ENCODE measurements at regions not wholly inside any gene's neighbourhood (a gene's known extent, or its start where the extent isn't known, plus 50 kb on each side); places are given as distances from the start of the nearest gene placed in this dataset.

- TF ChIP-seq MNT (conservative IDR thresholded peaks at IDR 0.05): no peak
- no peak for TF ChIP-seq EP300 (IDR thresholded peaks at IDR 0.05; ENCODE audit: low read length)
- no peak for TF ChIP-seq ARNT (IDR thresholded peaks at IDR 0.05)
Observed at GRCh38 chr6:117136702-117137101, 128.7 kb upstream of the VGLL2 start (continued).

- no TSS peak for BruUV-seq (replicated peaks)
- Histone ChIP-seq H3K27ac (ENCODE audit: extremely low read depth, low read depth, low read length) (no peak overlapping the region), H3K4me1 (replicated peaks in 1 of 2; ENCODE audit: control insufficient read depth in 2 of 2, insufficient read depth in 2 of 2, low read length in 2 of 2) (no peaks in the 10 kb centered on the region), H3K9me3 (replicated peaks; ENCODE audit: control insufficient read depth, insufficient read depth, low read depth, low read length) (no peaks in the 10 kb centered on the region; the same call in 1 of the 2 replicates), H3K4me2 (ENCODE audit: insufficient read depth, low read length) (no peak overlapping the region), H3K27me3 (ENCODE audit: control insufficient read depth in 2 of 2, insufficient read depth in 2 of 2, low read length in 2 of 2) (no peaks in the 10 kb centered on the region), H3K79me2 (ENCODE audit: control insufficient read depth, insufficient read depth, low read length) (no peaks in the 10 kb centered on the region), H3K9me1 (ENCODE audit: control insufficient read depth, insufficient read depth, low read length) (no peaks in the 10 kb centered on the region), H3K9ac (ENCODE audit: insufficient read depth in 1 of 2, low read depth in 2 of 2, low read length in 2 of 2) (no peak overlapping the region), H4K20me1 (replicated peaks; ENCODE audit: control insufficient read depth, insufficient read depth, low read length) (no peaks in the 10 kb centered on the region), H3K36me3 (ENCODE audit: control insufficient read depth, insufficient read depth, low read length) (no peaks in the 10 kb centered on the region), H3K4me3 (no peak overlapping the region), H2AFZ (ENCODE audit: low read depth, low read length) (no peak overlapping the region)
- in situ Hi-C loops (cut with MboI): no loop called here
- intact Hi-C loops (cut with micrococcal nuclease): no loop called here
- ChIA-PET POLR2A (no interaction called here), CTCF (ENCODE audit: low intra/inter-chr PET ratio) (interaction anchor here (0.7 kb wide), 1 partner anchor 164 kb away, joined by 5 read pairs; no protein-coding TSS in a partner anchor)
- ATAC-seq (no peak), FAIRE-seq (no peak), DNase-seq (ENCODE audit: extremely low read depth in 1 of 4, low spot score in 3 of 4) (no peak)
- WGBS (ENCODE audit: insufficient coverage, low coverage, missing lambda C conversion rate): 3% methylated on average over 4 of the region's 4 CpGs
- TF ChIP-seq REST (IDR thresholded peaks at IDR 0.05; ENCODE audit: borderline replicate concordance) (no peak), REST (CRISPR knock-in tag; IDR thresholded peaks at IDR 0.05; ENCODE audit: low read depth) (no peak), CHD4 (IDR thresholded peaks at IDR 0.05; ENCODE audit: insufficient read depth, insufficient replicate concordance, low read depth, low read length, poor library complexity, severe bottlenecking) (no peak), SAFB (IDR thresholded peaks at IDR 0.05; ENCODE audit: borderline replicate concordance, low read depth, low read length) (no peak)
Observed at GRCh38 chr6:117137711-117138110, 127.6 kb upstream of the VGLL2 start.
